Dermis microvascular lymphatic vessel endothelial cell (primary cell): ENCODE measurements at regions not wholly inside any gene's neighbourhood (a gene's known extent, or its start where the extent isn't known, plus 50 kb on each side); places are given as distances from the start of the nearest gene placed in this dataset.

Source experiments
- DNase-seq, 2 donors: peaks; one replicate each; pipeline versions ENCODE4 v3.0.0 to v3.0.0-alpha.2; 2010; ENCODE audit warnings: low read depth in 2 of 2

- DNase-seq, result no peak
Observed at GRCh38 chr20:24141111-24141510, 152.5 kb upstream of the GGTLC1 start.

GRCh38 chr20:24139846-24140245 lies 151.3 kb upstream of the GGTLC1 start:
- no peak for DNase-seq

GRCh38 chr20:24138951-24139350 lies 150.4 kb upstream of the GGTLC1 start:
- DNase-seq, result no peak

GRCh38 chr20:24138196-24138857 lies 149.7 kb upstream of the GGTLC1 start:
- no peak for DNase-seq

GRCh38 chr20:24136659-24137246 lies 148.2 kb upstream of the GGTLC1 start:
- DNase-seq, result no peak

- DNase-seq, result no peak
Observed at GRCh38 chr20:24135781-24136180, 147.2 kb upstream of the GGTLC1 start.

- no peak for DNase-seq
Observed at GRCh38 chr20:24134930-24135329, 146.4 kb upstream of the GGTLC1 start.

- no peak for DNase-seq
Observed at GRCh38 chr20:24134284-24134683, 145.7 kb upstream of the GGTLC1 start.

- DNase-seq, result no peak
Observed at GRCh38 chr20:24132246-24132645, 143.7 kb upstream of the GGTLC1 start.

GRCh38 chr20:24131684-24132083 lies 143.1 kb upstream of the GGTLC1 start:
- peak in 1 of 2 donors; percentile 76 for DNase-seq

GRCh38 chr20:24131281-24131680 lies 142.7 kb upstream of the GGTLC1 start:
- DNase-seq, result no peak

- no peak for DNase-seq
Observed at GRCh38 chr20:24129641-24130040, 141.1 kb upstream of the GGTLC1 start.

- DNase-seq, result no peak
Observed at GRCh38 chr20:24124951-24125650, 136.5 kb upstream of the GGTLC1 start.

- no peak for DNase-seq
Observed at GRCh38 chr20:24124003-24124402, 135.4 kb upstream of the GGTLC1 start.

- DNase-seq, result peak in 1 of 2 donors; percentile 91
Observed at GRCh38 chr20:24118441-24119175, 130.0 kb upstream of the GGTLC1 start.

- peak in 1 of 2 donors; percentile 47 for DNase-seq
Observed at GRCh38 chr20:24118034-24118433, 129.5 kb upstream of the GGTLC1 start.

GRCh38 chr20:24117383-24117782 lies 128.8 kb upstream of the GGTLC1 start:
- DNase-seq, result no peak

- no peak for DNase-seq
Observed at GRCh38 chr20:24116611-24117010, 128.0 kb upstream of the GGTLC1 start.

GRCh38 chr20:24112360-24112759 lies 123.8 kb upstream of the GGTLC1 start:
- no peak for DNase-seq

- DNase-seq, result no peak
Observed at GRCh38 chr20:24111858-24112257, 123.3 kb upstream of the GGTLC1 start.

- no peak for DNase-seq
Observed at GRCh38 chr20:24109537-24109936, 121.0 kb upstream of the GGTLC1 start.

- DNase-seq, result no peak
Observed at GRCh38 chr20:24109008-24109407, 120.4 kb upstream of the GGTLC1 start.
